HEK293T (cell line): ENCODE measurements at regions not wholly inside any gene's neighbourhood (a gene's known extent, or its start where the extent isn't known, plus 50 kb on each side); places are given as distances from the start of the nearest gene placed in this dataset.

Experiments
- CTCF ChIA-PET: fragments of 350-600 bp; formaldehyde crosslinking; extraction: SDS; loops from one replicate; lab custom pipeline; 2021; ENCODE audit warnings: antibody characterized with exemption, inconsistent platforms; lab: Yijun Ruan, JAX
- POLR2A ChIA-PET: fragments of 350-600 bp; formaldehyde crosslinking; extraction: SDS; loops from one replicate; lab custom pipeline; 2020; ENCODE audit warnings: antibody characterized with exemption, inconsistent platforms; lab: Yijun Ruan, JAX
- DNase-seq: peaks from one replicate; pipeline ENCODE4 v3.0.0; 2012; ENCODE audit warnings: mixed read lengths; ENCODE audit errors: extremely low spot score
- ARNT ChIP-seq: fragments of 450-650 bp; IDR thresholded peaks from 2 replicates; pipeline ENCODE4 v1.6.1; 2017; ENCODE audit warnings: mild to moderate bottlenecking
- BHLHE40 ChIP-seq: fragments of 450-650 bp; IDR thresholded peaks from 2 replicates; pipeline ENCODE4 v1.6.1; 2016; ENCODE audit warnings: mild to moderate bottlenecking, moderate library complexity, borderline replicate concordance
- CTBP1 ChIP-seq: fragments of 450-650 bp; IDR thresholded peaks from 2 replicates; pipeline ENCODE4 v1.6.1; 2016; ENCODE audit warnings: borderline replicate concordance
- ELF4 ChIP-seq: fragments of 450-650 bp; IDR thresholded peaks from 2 replicates; pipeline ENCODE4 v1.6.1; 2017; ENCODE audit warnings: antibody characterized with exemption
- FOXA1 ChIP-seq: fragments of 450-650 bp; IDR thresholded peaks from 2 replicates; pipeline ENCODE4 v1.6.1; 2016; ENCODE audit warnings: mild to moderate bottlenecking
- FOXK2 ChIP-seq: fragments of 450-650 bp; IDR thresholded peaks from 2 replicates; pipeline ENCODE4 v1.6.1; 2016; ENCODE audit warnings: mild to moderate bottlenecking
- FOXM1 ChIP-seq: fragments of 450-650 bp; IDR thresholded peaks from 2 replicates; pipeline ENCODE4 v1.6.1; 2017; ENCODE audit warnings: mild to moderate bottlenecking, borderline replicate concordance
- HDGF ChIP-seq: fragments of 450-650 bp; IDR thresholded peaks from 2 replicates; pipeline ENCODE4 v1.6.1; 2017; ENCODE audit warnings: antibody characterized with exemption, borderline replicate concordance
- L3MBTL2 ChIP-seq: fragments of 450-650 bp; conservative IDR thresholded peaks from 2 replicates; pipeline ENCODE4 v1.6.1; 2016; ENCODE audit warnings: mild to moderate bottlenecking
- LEF1 ChIP-seq: fragments of 450-650 bp; IDR thresholded peaks from 2 replicates; pipeline ENCODE4 v1.6.1; 2017; ENCODE audit warnings: mild to moderate bottlenecking, borderline replicate concordance
- NFRKB ChIP-seq: fragments of 450-650 bp; IDR thresholded peaks from 2 replicates; pipeline ENCODE4 v1.6.1; 2016; ENCODE audit warnings: mild to moderate bottlenecking, moderate library complexity
- PKNOX1 ChIP-seq: fragments of 450-650 bp; IDR thresholded peaks from 2 replicates; pipeline ENCODE4 v1.6.1; 2016
- SP1 ChIP-seq: fragments of 450-650 bp; IDR thresholded peaks from 2 replicates; pipeline ENCODE4 v1.6.1; 2017
- SUZ12 ChIP-seq: fragments of 450-650 bp; IDR thresholded peaks from 2 replicates; pipeline ENCODE4 v1.6.1; 2016; ENCODE audit warnings: mild to moderate bottlenecking
- TARDBP ChIP-seq: fragments of 450-650 bp; IDR thresholded peaks from 2 replicates; pipeline ENCODE4 v1.6.1; 2016
- ZNF384 ChIP-seq: fragments of 450-650 bp; IDR thresholded peaks from 2 replicates; pipeline ENCODE4 v1.6.1; 2016

- CTCF ChIA-PET: no interaction called here
- no peak for DNase-seq
- TF ChIP-seq LEF1: no peak
- no peak for TF ChIP-seq CTBP1
- no peak for TF ChIP-seq SP1
- no peak for TF ChIP-seq FOXM1
- no peak for TF ChIP-seq FOXA1
- TF ChIP-seq FOXK2: no peak
- TF ChIP-seq TARDBP: no peak
- TF ChIP-seq L3MBTL2: no peak
- no peak for TF ChIP-seq ELF4
- TF ChIP-seq HDGF: no peak
- no peak for TF ChIP-seq PKNOX1
- no peak for TF ChIP-seq BHLHE40
- no peak for TF ChIP-seq SUZ12
- TF ChIP-seq ARNT: no peak
- TF ChIP-seq ZNF384: no peak
- TF ChIP-seq NFRKB: no peak
- POLR2A ChIA-PET: no interaction called here
Measured at GRCh38 chr9:118652258-118652657, 717.0 kb downstream of the BRINP1 start.

GRCh38 chr9:118652912-118653311 is 716.3 kb downstream of the BRINP1 start:
- no peak for TF ChIP-seq SUZ12
- no peak for TF ChIP-seq PKNOX1
- TF ChIP-seq FOXM1: no peak
- no peak for TF ChIP-seq ELF4
- ChIA-PET CTCF (no interaction called here), POLR2A (no interaction called here)
- DNase-seq: no peak

- ChIA-PET POLR2A (no interaction called here), CTCF (no interaction called here)
- TF ChIP-seq PKNOX1 (no peak), L3MBTL2 (no peak), BHLHE40 (no peak), ARNT (no peak), FOXK2 (no peak), ELF4 (no peak), FOXA1 (no peak), NFRKB (no peak), CTBP1 (no peak), FOXM1 (no peak), HDGF (no peak), SUZ12 (no peak), TARDBP (no peak), ZNF384 (no peak), LEF1 (no peak), SP1 (no peak)
- DNase-seq: no peak
Measured at GRCh38 chr9:118659011-118659410, 710.2 kb downstream of the BRINP1 start.

- no peak for DNase-seq
- POLR2A ChIA-PET: no interaction called here
- TF ChIP-seq LEF1 (no peak), PKNOX1 (no peak), L3MBTL2 (no peak), FOXM1 (no peak), SUZ12 (no peak), HDGF (no peak), SP1 (no peak), NFRKB (no peak), BHLHE40 (no peak), CTBP1 (no peak), ELF4 (no peak), FOXK2 (no peak), ZNF384 (no peak), TARDBP (no peak), ARNT (no peak), FOXA1 (no peak)
- CTCF ChIA-PET: no interaction called here
Measured at GRCh38 chr9:118665226-118665919, 703.9 kb downstream of the BRINP1 start.

- DNase-seq: no peak
- CTCF ChIA-PET: no interaction called here
- TF ChIP-seq FOXM1 (no peak), HDGF (no peak), BHLHE40 (no peak), CTBP1 (no peak)
- POLR2A ChIA-PET: no interaction called here
Measured at GRCh38 chr9:118670011-118670953, 699.0 kb downstream of the BRINP1 start.
